PC-9 (cell line): ENCODE measurements at regions not wholly inside any gene's neighbourhood (a gene's known extent, or its start where the extent isn't known, plus 50 kb on each side); places are given as distances from the start of the nearest gene placed in this dataset.

Experiments used
- EZH2 ChIP-seq: fragments of 200-600 bp; sonication (generic); IDR thresholded peaks from 2 replicates; pipeline ENCODE4 v1.8.0; 2017; ENCODE audit warnings: antibody characterized with exemption, low read depth
- TF ChIP-seq, protein P1 (sequence below): fragments of 200-600 bp; sonication (generic); conservative IDR thresholded peaks from 2 replicates; pipeline ENCODE4 v1.6.1; 2017; ENCODE audit warnings: mixed run types, antibody characterized with exemption, mild to moderate bottlenecking, moderate library complexity

DNA sequence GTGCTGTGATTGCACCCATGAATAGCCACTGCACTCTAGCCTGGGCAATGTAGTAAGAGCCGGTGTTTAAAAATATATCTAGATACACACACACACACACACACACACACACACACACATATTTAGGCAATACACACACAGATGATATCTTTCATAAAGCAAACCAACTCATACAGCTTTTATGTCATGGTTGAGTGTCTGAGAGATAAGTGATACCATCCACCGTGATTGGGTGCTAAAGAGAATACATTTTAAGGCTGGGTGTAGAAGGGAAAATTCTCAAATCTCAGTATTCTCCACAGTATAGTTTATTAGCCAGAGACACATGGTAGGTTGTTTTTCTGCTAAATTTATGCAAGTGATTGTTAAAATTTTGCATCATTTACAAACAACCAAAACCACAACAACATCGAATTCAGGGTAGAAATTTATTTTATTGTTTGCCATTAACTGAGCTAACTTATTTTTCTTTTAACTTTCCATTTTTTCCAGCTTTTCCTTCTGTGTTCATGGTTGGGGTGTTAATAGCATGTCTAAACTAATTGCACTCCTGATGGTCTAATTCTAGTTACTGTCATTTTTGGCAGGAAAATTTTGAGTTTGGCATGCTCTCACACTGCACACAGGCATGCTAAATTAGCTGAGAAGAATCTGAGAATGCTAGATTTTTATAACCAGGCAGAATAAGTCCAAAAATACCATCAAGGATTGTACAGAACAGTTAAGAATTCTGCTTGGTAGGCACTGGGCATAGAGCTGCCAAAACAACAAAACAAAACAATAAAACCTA lies 57.9 kb upstream of the SYPL1 start:
- TF ChIP-seq, protein P1, sequence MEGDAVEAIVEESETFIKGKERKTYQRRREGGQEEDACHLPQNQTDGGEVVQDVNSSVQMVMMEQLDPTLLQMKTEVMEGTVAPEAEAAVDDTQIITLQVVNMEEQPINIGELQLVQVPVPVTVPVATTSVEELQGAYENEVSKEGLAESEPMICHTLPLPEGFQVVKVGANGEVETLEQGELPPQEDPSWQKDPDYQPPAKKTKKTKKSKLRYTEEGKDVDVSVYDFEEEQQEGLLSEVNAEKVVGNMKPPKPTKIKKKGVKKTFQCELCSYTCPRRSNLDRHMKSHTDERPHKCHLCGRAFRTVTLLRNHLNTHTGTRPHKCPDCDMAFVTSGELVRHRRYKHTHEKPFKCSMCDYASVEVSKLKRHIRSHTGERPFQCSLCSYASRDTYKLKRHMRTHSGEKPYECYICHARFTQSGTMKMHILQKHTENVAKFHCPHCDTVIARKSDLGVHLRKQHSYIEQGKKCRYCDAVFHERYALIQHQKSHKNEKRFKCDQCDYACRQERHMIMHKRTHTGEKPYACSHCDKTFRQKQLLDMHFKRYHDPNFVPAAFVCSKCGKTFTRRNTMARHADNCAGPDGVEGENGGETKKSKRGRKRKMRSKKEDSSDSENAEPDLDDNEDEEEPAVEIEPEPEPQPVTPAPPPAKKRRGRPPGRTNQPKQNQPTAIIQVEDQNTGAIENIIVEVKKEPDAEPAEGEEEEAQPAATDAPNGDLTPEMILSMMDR, result no peak
- no peak for TF ChIP-seq EZH2
